HepG2 (cell line): ENCODE measurements at regions not wholly inside any gene's neighbourhood (a gene's known extent, or its start where the extent isn't known, plus 50 kb on each side); places are given as distances from the start of the nearest gene placed in this dataset.

Experiments used
- ATAC-seq: fragments of 200-7000 bp; cut with Tn5 transposase; 3 replicates; pipeline ENCODE4 v1.9.1; 2020; ENCODE audit warnings: mild to moderate bottlenecking, moderate library complexity
- BruUV-seq: library from RNA; stranded (reverse); fragments of 400-500 nt; replicated peaks from 2 replicates; lab custom pipeline; 2021; lab: Mats Ljungman, UMichigan
- CTCF ChIA-PET: fragments of 300-600 bp; formaldehyde crosslinking; extraction: SDS; loops from one replicate; lab custom pipeline; 2021; ENCODE audit warnings: low total read pairs, inconsistent platforms, low intra/inter-chr PET ratio; lab: Yijun Ruan, JAX
- POLR2A ChIA-PET: fragments of 350-600 bp; sonication (Branson Sonifier 250); formaldehyde crosslinking; loops from one replicate; lab custom pipeline; 2020; ENCODE audit warnings: antibody characterized with exemption, inconsistent platforms; lab: Yijun Ruan, JAX
- DNase-seq: peaks from one replicate; pipeline ENCODE4 v3.0.0-alpha.2; 2015; ENCODE audit warnings: low spot score
- FAIRE-seq: peaks from 3 replicates; lab custom pipeline; 2011; peaks lifted over from hg19 to GRCh38; lab: Jason Lieb, UNC
- H2AFZ ChIP-seq: one replicate; pipeline ENCODE4 v1.6.1; 2011; ENCODE audit warnings: low read length, inconsistent platforms
- H3K27ac ChIP-seq: fragments of 300-600 bp; 3 replicates; pipeline ENCODE4 v1.8.0; 2011; ENCODE audit warnings: mixed run types, mild to moderate bottlenecking, mixed read lengths, low read length, inconsistent platforms; ENCODE audit not compliant: insufficient read depth; ENCODE audit errors: extremely low read length
- H3K27me3 ChIP-seq, 2 experiments: fragments of 200-600 bp in 1 of 2; 2 replicates in 1 of 2; 3 replicates in 1 of 2; pipeline versions ENCODE4 v1.6.0 to v1.8.0; 2011; ENCODE audit warnings: low read length in 2 of 2, mild to moderate bottlenecking in 2 of 2, moderate library complexity in 2 of 2, inconsistent platforms in 1 of 2; ENCODE audit not compliant: insufficient read depth in 2 of 2, control insufficient read depth in 1 of 2
- H3K36me3 ChIP-seq, 2 experiments: fragments of 200-600 bp in 1 of 2; replicated peaks in 1 of 2; 2 replicates in 1 of 2; 3 replicates in 1 of 2; pipeline versions ENCODE4 v1.5.1 to v1.8.0; 2011; ENCODE audit warnings: low read length in 2 of 2, inconsistent platforms in 1 of 2; ENCODE audit not compliant: insufficient read depth in 2 of 2, control insufficient read depth in 1 of 2
- H3K4me1 ChIP-seq: 2 replicates; pipeline ENCODE4 v1.5.1; 2012; ENCODE audit warnings: low read length, inconsistent platforms; ENCODE audit not compliant: insufficient read depth
- H3K4me2 ChIP-seq: 2 replicates; pipeline ENCODE4 v1.6.0; 2011; ENCODE audit warnings: low read depth, low read length, inconsistent platforms
- H3K4me3 ChIP-seq, 3 experiments: fragments of 200-600 bp in 1 of 3; sonication (generic), shearing (Covaris generic) in 1 of 3; replicated peaks in 1 of 3; 2 replicates each; pipeline ENCODE4 v1.5.1; 2011 to 2016; ENCODE audit warnings: low read length in 3 of 3, inconsistent platforms in 2 of 3, low read depth in 2 of 3, mild to moderate bottlenecking in 2 of 3, control low read depth in 1 of 3, mixed read lengths in 1 of 3; ENCODE audit not compliant: insufficient read depth in 1 of 3
- H3K79me2 ChIP-seq: one replicate; pipeline ENCODE4 v1.6.1; 2011; ENCODE audit warnings: low read length, inconsistent platforms; ENCODE audit not compliant: insufficient read depth
- H3K9ac ChIP-seq: 2 replicates; pipeline ENCODE4 v1.6.0; 2011; ENCODE audit warnings: mild to moderate bottlenecking, low read depth, low read length, inconsistent platforms; ENCODE audit not compliant: insufficient read depth
- H3K9me3 ChIP-seq: 2 replicates; pipeline ENCODE4 v1.5.1; 2012; ENCODE audit warnings: mild to moderate bottlenecking, low read length
- H4K20me1 ChIP-seq: 2 replicates; pipeline ENCODE4 v1.6.0; 2011; ENCODE audit warnings: inconsistent platforms, mild to moderate bottlenecking, low read length, moderate library complexity; ENCODE audit not compliant: insufficient read depth
- CHD2 ChIP-seq: IDR thresholded peaks from 2 replicates; pipeline ENCODE4 v1.6.1; 2011; ENCODE audit warnings: low read depth, low read length, improper control_type of control experiment
- FOSL2 ChIP-seq: sonication (generic); formaldehyde crosslinking; IDR thresholded peaks from 2 replicates; pipeline ENCODE4 v1.4.0; 2020; ENCODE audit warnings: missing genetic modification reagents
- GATAD2A ChIP-seq: IDR thresholded peaks from 2 replicates; pipeline ENCODE4 v1.6.1; 2016
- HIC2 ChIP-seq: sonication (generic); formaldehyde crosslinking; IDR thresholded peaks from 2 replicates; pipeline ENCODE4 v1.9.0; 2022; ENCODE audit warnings: low read depth, missing genetic modification reagents
- RFX1 ChIP-seq: fragments of 450-650 bp; IDR thresholded peaks from 2 replicates; pipeline ENCODE4 v1.6.1; 2017
- UBTF ChIP-seq: sonication (generic); formaldehyde crosslinking; IDR thresholded peaks from 2 replicates; pipeline ENCODE4 v1.4.0; 2020; ENCODE audit warnings: mild to moderate bottlenecking, missing genetic modification reagents
- ZNF687 ChIP-seq: sonication (generic); formaldehyde crosslinking; IDR thresholded peaks from 2 replicates; pipeline ENCODE4 v1.5.1; 2020; ENCODE audit warnings: mild to moderate bottlenecking, missing genetic modification reagents, moderate library complexity
- ZNF883 ChIP-seq: sonication (generic); formaldehyde crosslinking; IDR thresholded peaks from 2 replicates; pipeline ENCODE4 v1.5.1; 2020; ENCODE audit warnings: mild to moderate bottlenecking, missing genetic modification reagents; ENCODE audit errors: not compliant biosample characterization
- WGBS: methylation state at CpG from one replicate; pipeline ENCODE4 v1.1.6; 2017; ENCODE audit warnings: low lambda C conversion rate; 5-methylcytosine and 5-hydroxymethylcytosine counted together
- in situ Hi-C: cut with HindIII; loops from 2 replicates; pipeline ENCODE4 v1.10.0; 2017; ENCODE audit warnings: low pct_unique_long_range_greater_than_20kb; ENCODE audit not compliant: extremely low pct_ligation_motif_present
- intact Hi-C: fragments of 100-400 bp; cut with micrococcal nuclease; formaldehyde crosslinking; loops from one replicate; pipeline ENCODE4 v1.10.0; 2022; ENCODE audit not compliant: unreplicated experiment
- TF ChIP-seq, protein P1 (sequence below): IDR thresholded peaks from 2 replicates; pipeline ENCODE4 v1.6.1; 2012; ENCODE audit warnings: low read length, improper control_type of control experiment

DNA sequence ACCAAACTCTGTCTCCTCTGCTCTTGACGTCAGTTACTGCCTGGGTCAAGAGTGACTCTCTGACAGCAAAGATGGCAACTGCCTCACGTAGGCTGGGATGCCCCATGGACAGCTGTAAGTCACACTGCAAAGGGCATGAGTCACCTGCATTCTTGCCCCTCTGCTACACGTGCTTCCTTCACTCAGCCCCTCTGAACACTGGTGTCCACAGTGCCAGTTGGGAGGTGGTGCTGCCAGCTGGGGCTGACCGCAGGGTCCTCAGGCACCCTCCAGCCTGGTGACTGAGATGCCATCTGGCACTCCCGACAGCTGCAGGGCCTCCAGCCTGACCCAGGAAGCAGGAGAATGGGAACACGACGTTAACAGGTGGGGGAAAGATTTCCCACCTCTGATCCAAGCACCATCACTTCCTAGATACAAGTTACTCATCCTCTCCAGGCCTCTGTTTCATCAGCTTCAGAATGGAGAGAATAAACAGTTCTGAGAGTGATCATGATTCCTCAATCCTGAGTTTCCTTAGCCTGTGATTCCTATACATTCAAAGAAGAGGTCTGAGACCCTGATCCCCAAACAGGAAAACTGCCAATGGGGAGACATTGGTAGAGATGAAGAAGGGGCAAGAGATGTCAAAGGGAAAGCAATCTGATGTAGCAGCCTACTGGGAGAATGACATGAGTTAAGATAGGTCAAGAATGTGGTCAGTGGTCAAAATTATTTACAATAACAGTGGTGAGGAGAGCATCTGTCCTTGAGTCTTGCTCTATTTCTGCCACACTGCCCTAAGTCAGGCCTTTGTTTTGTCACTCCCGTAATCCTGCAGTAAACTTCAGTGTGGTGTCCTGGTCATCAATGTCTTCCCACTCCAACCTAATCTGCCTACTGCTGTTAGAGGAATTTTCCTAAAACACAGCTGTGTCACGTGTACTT lies 86.1 kb upstream of the BCL6 start:
- no peak overlapping the region for H3K9ac ChIP-seq
- H3K27ac ChIP-seq = no peak overlapping the region
- BruUV-seq = no TSS peak
- peak overlapping the region; percentile 9; the same call in 1 of the 2 replicates for H3K4me2 ChIP-seq
- no peaks in the 10 kb centered on the region for H3K9me3 ChIP-seq
- no peak for DNase-seq
- H3K4me1 ChIP-seq = peaks cover 44% of the 10 kb centered on the region
- no peaks in the 10 kb centered on the region for H3K79me2 ChIP-seq
- WGBS = 27% methylated on average over 7 of the region's 9 CpGs
- H3K4me3 ChIP-seq = no peak overlapping the region
- no peaks in the 10 kb centered on the region for H3K27me3 ChIP-seq
- no peaks in the 10 kb centered on the region for H4K20me1 ChIP-seq
- no peak for FAIRE-seq
- peak; percentile 59 for ATAC-seq
- no peaks in the 10 kb centered on the region for H3K36me3 ChIP-seq
- CTCF ChIA-PET = no interaction called here
- intact Hi-C loops (no loop called here), in situ Hi-C loops (no loop called here)
- POLR2A ChIA-PET = no interaction called here
- no peak overlapping the region for H2AFZ ChIP-seq
- TF ChIP-seq CHD2 (no peak), ZNF883 (CRISPR knock-in tag) (no peak), UBTF (CRISPR knock-in tag) (no peak), HIC2 (CRISPR knock-in tag) (no peak), RFX1 (no peak), GATAD2A (0 out of 2 replicates have a peak, but pooled peaks have one; percentile 10), ZNF687 (CRISPR knock-in tag) (peak; percentile 54), FOSL2 (CRISPR knock-in tag) (peak; percentile 71)
- TF ChIP-seq, protein P1, sequence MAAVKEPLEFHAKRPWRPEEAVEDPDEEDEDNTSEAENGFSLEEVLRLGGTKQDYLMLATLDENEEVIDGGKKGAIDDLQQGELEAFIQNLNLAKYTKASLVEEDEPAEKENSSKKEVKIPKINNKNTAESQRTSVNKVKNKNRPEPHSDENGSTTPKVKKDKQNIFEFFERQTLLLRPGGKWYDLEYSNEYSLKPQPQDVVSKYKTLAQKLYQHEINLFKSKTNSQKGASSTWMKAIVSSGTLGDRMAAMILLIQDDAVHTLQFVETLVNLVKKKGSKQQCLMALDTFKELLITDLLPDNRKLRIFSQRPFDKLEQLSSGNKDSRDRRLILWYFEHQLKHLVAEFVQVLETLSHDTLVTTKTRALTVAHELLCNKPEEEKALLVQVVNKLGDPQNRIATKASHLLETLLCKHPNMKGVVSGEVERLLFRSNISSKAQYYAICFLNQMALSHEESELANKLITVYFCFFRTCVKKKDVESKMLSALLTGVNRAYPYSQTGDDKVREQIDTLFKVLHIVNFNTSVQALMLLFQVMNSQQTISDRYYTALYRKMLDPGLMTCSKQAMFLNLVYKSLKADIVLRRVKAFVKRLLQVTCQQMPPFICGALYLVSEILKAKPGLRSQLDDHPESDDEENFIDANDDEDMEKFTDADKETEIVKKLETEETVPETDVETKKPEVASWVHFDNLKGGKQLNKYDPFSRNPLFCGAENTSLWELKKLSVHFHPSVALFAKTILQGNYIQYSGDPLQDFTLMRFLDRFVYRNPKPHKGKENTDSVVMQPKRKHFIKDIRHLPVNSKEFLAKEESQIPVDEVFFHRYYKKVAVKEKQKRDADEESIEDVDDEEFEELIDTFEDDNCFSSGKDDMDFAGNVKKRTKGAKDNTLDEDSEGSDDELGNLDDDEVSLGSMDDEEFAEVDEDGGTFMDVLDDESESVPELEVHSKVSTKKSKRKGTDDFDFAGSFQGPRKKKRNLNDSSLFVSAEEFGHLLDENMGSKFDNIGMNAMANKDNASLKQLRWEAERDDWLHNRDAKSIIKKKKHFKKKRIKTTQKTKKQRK = no peak
